B cell (primary cell): ENCODE measurements at regions not wholly inside any gene's neighbourhood (a gene's known extent, or its start where the extent isn't known, plus 50 kb on each side); places are given as distances from the start of the nearest gene placed in this dataset.

Source experiments
- CTCF ChIP-seq: fragments of 200-600 bp; IDR thresholded peaks from one replicate; pipeline ENCODE4 v1.8.0; 2022; ENCODE audit warnings: antibody characterized with exemption, mild to moderate bottlenecking
- EZH2 ChIP-seq: IDR thresholded peaks from 2 replicates; pipeline ENCODE4 v1.6.1; 2012; ENCODE audit warnings: borderline replicate concordance, low read depth, mild to moderate bottlenecking, moderate library complexity, low read length; ENCODE audit not compliant: insufficient read depth, poor library complexity, severe bottlenecking

- TF ChIP-seq CTCF: no peak
- TF ChIP-seq EZH2: no peak
Observed at GRCh38 chr7:10076660-10077300, 896.9 kb upstream of the PHF14 start.
